H1 (cell line): ENCODE measurements at regions not wholly inside any gene's neighbourhood (a gene's known extent, or its start where the extent isn't known, plus 50 kb on each side); places are given as distances from the start of the nearest gene placed in this dataset.

Source experiments
- CTCF ChIP-seq, 3 experiments: IDR thresholded peaks; 1 replicate in 2 of 3; 2 replicates in 1 of 3; pipeline versions ENCODE4 v1.5.1 to v1.6.1; 2011; ENCODE audit warnings: low read length in 3 of 3, mild to moderate bottlenecking in 3 of 3, inconsistent platforms in 2 of 3, low read depth in 1 of 3, moderate library complexity in 1 of 3; ENCODE audit not compliant: insufficient read depth in 1 of 3; ENCODE audit errors: control extremely low read depth in 1 of 3

GRCh38 chr2:75408771-75409170 is 152.0 kb downstream of the EVA1A start (continued):
- no peak for TF ChIP-seq CTCF (IDR thresholded peaks at IDR 0.05; ENCODE audit: control extremely low read depth in 1 of 3, insufficient read depth in 1 of 3, low read depth in 1 of 3, low read length in 3 of 3)
